ENCODE measurements at regions not wholly inside any gene's neighbourhood (a gene's known extent, or its start where the extent isn't known, plus 50 kb on each side); places are given as distances from the start of the nearest gene placed in this dataset.

DNA sequence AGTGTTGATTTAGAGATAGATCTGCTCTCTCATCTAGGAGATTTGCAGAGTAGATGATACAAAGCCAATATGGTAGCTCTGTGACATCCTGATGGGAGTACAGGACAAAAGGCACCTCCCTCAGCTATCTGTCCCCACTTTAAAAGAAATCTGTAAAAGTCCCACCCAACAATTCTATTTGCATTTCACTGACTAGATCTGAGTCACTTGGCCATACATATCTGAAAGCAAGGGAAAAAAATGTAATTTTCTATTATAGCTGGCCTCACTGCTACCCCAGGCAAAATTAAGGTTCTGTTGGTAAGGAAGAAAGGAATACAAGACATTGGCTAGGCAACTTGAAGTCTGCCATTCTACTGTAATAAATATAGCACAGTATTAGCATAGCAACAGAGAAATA is 96.2 kb upstream of the RNF180 start:
- H4K20me1 ChIP-seq (ENCODE audit: insufficient read depth), result no peaks in the 10 kb centered on the region
- no peak overlapping the region for H3K27ac ChIP-seq (ENCODE audit: low read length)
- H3F3A ChIP-seq (ENCODE audit: insufficient read depth, low read length, poor library complexity, severe bottlenecking), result no peaks in the 10 kb centered on the region
- no peaks in the 10 kb centered on the region for H3K9me3 ChIP-seq (ENCODE audit: low read length)
- TF ChIP-seq MXI1 (conservative IDR thresholded peaks at IDR 0.05; ENCODE audit: poor library complexity, severe bottlenecking) (no peak), EP300 (conservative IDR thresholded peaks at IDR 0.05; ENCODE audit: poor library complexity, severe bottlenecking) (no peak), POLR2AphosphoS5 (IDR thresholded peaks at IDR 0.05) (no peak), SMC3 (conservative IDR thresholded peaks at IDR 0.05; ENCODE audit: poor library complexity) (no peak)
- H3K9ac ChIP-seq (ENCODE audit: low read length), result no peak overlapping the region
- no peak overlapping the region for H2AFZ ChIP-seq (ENCODE audit: low read depth, low read length)
- no peak overlapping the region for H3K4me3 ChIP-seq (ENCODE audit: low read length)
- H3K9me2 ChIP-seq (ENCODE audit: insufficient read depth, low read length), result no peaks in the 10 kb centered on the region
- no peaks in the 10 kb centered on the region for H3K27me3 ChIP-seq (ENCODE audit: insufficient read depth, low read depth, low read length)
- no peaks in the 10 kb centered on the region for H3K36me3 ChIP-seq (ENCODE audit: insufficient read depth, low read length)
- no peaks in the 10 kb centered on the region for H3K79me2 ChIP-seq (replicated peaks; ENCODE audit: insufficient read depth, low read length)
- H3K4me2 ChIP-seq (ENCODE audit: low read length), result no peak overlapping the region

DNA sequence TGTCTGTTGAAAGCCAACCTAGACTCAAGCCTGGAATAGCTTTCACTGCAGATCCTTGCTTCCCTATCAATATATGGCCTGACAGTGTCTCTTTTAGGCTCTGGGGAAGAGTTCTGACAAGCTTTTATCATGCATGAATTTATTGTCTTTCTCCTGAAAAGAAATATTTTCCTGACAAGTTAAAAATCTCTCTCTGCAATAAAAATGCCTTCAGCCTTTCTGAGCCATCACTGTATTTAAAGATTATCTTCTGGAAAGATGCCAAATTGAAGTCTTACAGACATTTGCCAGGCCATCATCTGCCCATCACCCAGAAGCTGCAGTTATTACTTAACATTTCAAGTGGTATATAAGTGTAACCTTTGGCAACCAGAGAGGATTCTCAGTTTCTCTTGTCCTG is 88.1 kb upstream of the HTR1A start:
- no peaks in the 10 kb centered on the region for H3K79me2 ChIP-seq (replicated peaks; ENCODE audit: insufficient read depth, low read length)
- no peaks in the 10 kb centered on the region for H3K9me2 ChIP-seq (ENCODE audit: insufficient read depth, low read length)
- H3K4me2 ChIP-seq (ENCODE audit: low read length), result no peak overlapping the region
- no peaks in the 10 kb centered on the region for H3F3A ChIP-seq (ENCODE audit: insufficient read depth, low read length, poor library complexity, severe bottlenecking)
- no peaks in the 10 kb centered on the region for H3K9me3 ChIP-seq (ENCODE audit: low read length)
- H3K9ac ChIP-seq (ENCODE audit: low read length), result no peak overlapping the region
- no peak overlapping the region for H2AFZ ChIP-seq (ENCODE audit: low read depth, low read length)
- no peak overlapping the region for H3K27ac ChIP-seq (ENCODE audit: low read length)
- TF ChIP-seq EP300 (conservative IDR thresholded peaks at IDR 0.05; ENCODE audit: poor library complexity, severe bottlenecking) (peak; percentile 81), EZH2 (IDR thresholded peaks at IDR 0.05; ENCODE audit: borderline replicate concordance, insufficient read depth, low read length, poor library complexity, severe bottlenecking) (no peak), MXI1 (conservative IDR thresholded peaks at IDR 0.05; ENCODE audit: poor library complexity, severe bottlenecking) (no peak)
- TF ChIP-seq, protein P1, sequence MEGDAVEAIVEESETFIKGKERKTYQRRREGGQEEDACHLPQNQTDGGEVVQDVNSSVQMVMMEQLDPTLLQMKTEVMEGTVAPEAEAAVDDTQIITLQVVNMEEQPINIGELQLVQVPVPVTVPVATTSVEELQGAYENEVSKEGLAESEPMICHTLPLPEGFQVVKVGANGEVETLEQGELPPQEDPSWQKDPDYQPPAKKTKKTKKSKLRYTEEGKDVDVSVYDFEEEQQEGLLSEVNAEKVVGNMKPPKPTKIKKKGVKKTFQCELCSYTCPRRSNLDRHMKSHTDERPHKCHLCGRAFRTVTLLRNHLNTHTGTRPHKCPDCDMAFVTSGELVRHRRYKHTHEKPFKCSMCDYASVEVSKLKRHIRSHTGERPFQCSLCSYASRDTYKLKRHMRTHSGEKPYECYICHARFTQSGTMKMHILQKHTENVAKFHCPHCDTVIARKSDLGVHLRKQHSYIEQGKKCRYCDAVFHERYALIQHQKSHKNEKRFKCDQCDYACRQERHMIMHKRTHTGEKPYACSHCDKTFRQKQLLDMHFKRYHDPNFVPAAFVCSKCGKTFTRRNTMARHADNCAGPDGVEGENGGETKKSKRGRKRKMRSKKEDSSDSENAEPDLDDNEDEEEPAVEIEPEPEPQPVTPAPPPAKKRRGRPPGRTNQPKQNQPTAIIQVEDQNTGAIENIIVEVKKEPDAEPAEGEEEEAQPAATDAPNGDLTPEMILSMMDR (IDR thresholded peaks at IDR 0.05; ENCODE audit: poor library complexity, severe bottlenecking), result no peak
- H3K4me3 ChIP-seq (ENCODE audit: low read length), result no peak overlapping the region
- no peaks in the 10 kb centered on the region for H3K36me3 ChIP-seq (ENCODE audit: insufficient read depth, low read length)
- H3K27me3 ChIP-seq (ENCODE audit: insufficient read depth, low read depth, low read length), result no peaks in the 10 kb centered on the region
- no peaks in the 10 kb centered on the region for H4K20me1 ChIP-seq (ENCODE audit: insufficient read depth)

DNA sequence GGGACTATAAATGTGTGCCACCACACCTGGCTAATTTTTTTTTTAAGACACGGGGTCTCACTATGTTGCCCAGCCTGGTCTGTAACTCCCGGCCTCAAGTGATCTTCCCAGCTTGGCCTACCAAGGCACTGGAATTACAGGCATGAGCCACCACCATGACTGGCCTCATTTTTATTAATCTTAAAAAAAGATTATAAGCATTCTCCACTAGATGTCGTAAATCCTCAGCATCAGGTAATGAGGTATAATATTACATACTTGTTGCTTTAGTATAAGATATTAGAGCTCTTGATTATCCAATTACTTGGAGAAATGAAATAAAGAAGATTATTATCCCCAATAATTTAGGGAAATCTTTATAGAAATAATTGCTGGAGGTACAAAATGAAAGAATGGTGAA is 78.2 kb upstream of the HTR1A start:
- no peaks in the 10 kb centered on the region for H3K27me3 ChIP-seq (ENCODE audit: insufficient read depth, low read depth, low read length)
- H3F3A ChIP-seq (ENCODE audit: insufficient read depth, low read length, poor library complexity, severe bottlenecking), result no peaks in the 10 kb centered on the region
- no peaks in the 10 kb centered on the region for H3K9me2 ChIP-seq (ENCODE audit: insufficient read depth, low read length)
- no peak overlapping the region for H2AFZ ChIP-seq (ENCODE audit: low read depth, low read length)
- no peak overlapping the region for H3K27ac ChIP-seq (ENCODE audit: low read length)
- H3K4me3 ChIP-seq (ENCODE audit: low read length), result no peak overlapping the region
- TF ChIP-seq EP300 (conservative IDR thresholded peaks at IDR 0.05; ENCODE audit: poor library complexity, severe bottlenecking), result no peak
- TF ChIP-seq SMC3 (conservative IDR thresholded peaks at IDR 0.05; ENCODE audit: poor library complexity), result no peak
- TF ChIP-seq, protein P1 (IDR thresholded peaks at IDR 0.05; ENCODE audit: poor library complexity, severe bottlenecking), result no peak
- no peak for TF ChIP-seq POLR2AphosphoS5 (IDR thresholded peaks at IDR 0.05)
- no peak for TF ChIP-seq RAD21 (conservative IDR thresholded peaks at IDR 0.05)
- no peak for TF ChIP-seq MXI1 (conservative IDR thresholded peaks at IDR 0.05; ENCODE audit: poor library complexity, severe bottlenecking)
- no peak for TF ChIP-seq TAF1 (IDR thresholded peaks at IDR 0.05; ENCODE audit: low read depth)
- TF ChIP-seq, protein P2, sequence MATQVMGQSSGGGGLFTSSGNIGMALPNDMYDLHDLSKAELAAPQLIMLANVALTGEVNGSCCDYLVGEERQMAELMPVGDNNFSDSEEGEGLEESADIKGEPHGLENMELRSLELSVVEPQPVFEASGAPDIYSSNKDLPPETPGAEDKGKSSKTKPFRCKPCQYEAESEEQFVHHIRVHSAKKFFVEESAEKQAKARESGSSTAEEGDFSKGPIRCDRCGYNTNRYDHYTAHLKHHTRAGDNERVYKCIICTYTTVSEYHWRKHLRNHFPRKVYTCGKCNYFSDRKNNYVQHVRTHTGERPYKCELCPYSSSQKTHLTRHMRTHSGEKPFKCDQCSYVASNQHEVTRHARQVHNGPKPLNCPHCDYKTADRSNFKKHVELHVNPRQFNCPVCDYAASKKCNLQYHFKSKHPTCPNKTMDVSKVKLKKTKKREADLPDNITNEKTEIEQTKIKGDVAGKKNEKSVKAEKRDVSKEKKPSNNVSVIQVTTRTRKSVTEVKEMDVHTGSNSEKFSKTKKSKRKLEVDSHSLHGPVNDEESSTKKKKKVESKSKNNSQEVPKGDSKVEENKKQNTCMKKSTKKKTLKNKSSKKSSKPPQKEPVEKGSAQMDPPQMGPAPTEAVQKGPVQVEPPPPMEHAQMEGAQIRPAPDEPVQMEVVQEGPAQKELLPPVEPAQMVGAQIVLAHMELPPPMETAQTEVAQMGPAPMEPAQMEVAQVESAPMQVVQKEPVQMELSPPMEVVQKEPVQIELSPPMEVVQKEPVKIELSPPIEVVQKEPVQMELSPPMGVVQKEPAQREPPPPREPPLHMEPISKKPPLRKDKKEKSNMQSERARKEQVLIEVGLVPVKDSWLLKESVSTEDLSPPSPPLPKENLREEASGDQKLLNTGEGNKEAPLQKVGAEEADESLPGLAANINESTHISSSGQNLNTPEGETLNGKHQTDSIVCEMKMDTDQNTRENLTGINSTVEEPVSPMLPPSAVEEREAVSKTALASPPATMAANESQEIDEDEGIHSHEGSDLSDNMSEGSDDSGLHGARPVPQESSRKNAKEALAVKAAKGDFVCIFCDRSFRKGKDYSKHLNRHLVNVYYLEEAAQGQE (IDR thresholded peaks at IDR 0.05; ENCODE audit: borderline replicate concordance), result no peak
- TF ChIP-seq EZH2 (IDR thresholded peaks at IDR 0.05; ENCODE audit: borderline replicate concordance, insufficient read depth, low read length, poor library complexity, severe bottlenecking), result no peak
- no peak overlapping the region for H3K9ac ChIP-seq (ENCODE audit: low read length)
- no peaks in the 10 kb centered on the region for H3K36me3 ChIP-seq (ENCODE audit: insufficient read depth, low read length)
- peaks cover 3% of the 10 kb centered on the region for H3K9me3 ChIP-seq (ENCODE audit: low read length)
- H3K4me2 ChIP-seq (ENCODE audit: low read length), result no peak overlapping the region
- H3K79me2 ChIP-seq (replicated peaks; ENCODE audit: insufficient read depth, low read length), result no peaks in the 10 kb centered on the region
- H4K20me1 ChIP-seq (ENCODE audit: insufficient read depth), result no peaks in the 10 kb centered on the region
